NCI-H128 (cell line): ENCODE measurements at regions not wholly inside any gene's neighbourhood (a gene's known extent, or its start where the extent isn't known, plus 50 kb on each side); places are given as distances from the start of the nearest gene placed in this dataset.

Experiments
- DNase-seq: peaks from one replicate; lab custom pipeline; 2025; ENCODE audit not compliant: unreplicated experiment; lab: John Stamatoyannopoulos, UW

GRCh38 chr13:74084375-74084935 is 49.7 kb downstream of the KLF12 start:
- DNase-seq, result no peak

DNA sequence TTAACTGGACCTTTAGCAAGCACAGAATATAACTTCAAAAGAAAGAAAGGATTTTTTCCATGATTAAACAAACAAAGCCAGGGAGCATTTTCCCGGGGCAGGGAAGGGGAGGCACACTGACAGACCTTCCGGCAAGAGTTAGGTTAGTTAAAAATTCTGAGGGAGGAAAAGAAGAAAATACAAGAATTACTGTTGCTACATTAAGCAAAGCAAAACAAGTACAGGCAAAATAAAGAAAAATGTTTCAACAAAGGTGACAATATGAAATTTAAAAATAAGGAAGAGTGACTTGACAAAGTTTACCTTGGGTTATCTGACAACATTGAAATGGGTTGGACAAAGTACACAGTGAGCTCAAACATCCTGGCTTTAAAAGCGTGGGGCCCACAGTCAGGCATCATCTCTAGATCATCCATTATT is 51.5 kb downstream of the KLF12 start:
- no peak for DNase-seq

- no peak for DNase-seq
Measured at GRCh38 chr13:74080762-74081161, 53.4 kb downstream of the KLF12 start.

GRCh38 chr13:74077792-74078191 is 56.4 kb downstream of the KLF12 start:
- DNase-seq, result no peak

GRCh38 chr13:74077375-74077774 is 56.8 kb downstream of the KLF12 start:
- no peak for DNase-seq

- DNase-seq, result no peak
Measured at GRCh38 chr13:74074723-74075122, 59.5 kb downstream of the KLF12 start.

DNA sequence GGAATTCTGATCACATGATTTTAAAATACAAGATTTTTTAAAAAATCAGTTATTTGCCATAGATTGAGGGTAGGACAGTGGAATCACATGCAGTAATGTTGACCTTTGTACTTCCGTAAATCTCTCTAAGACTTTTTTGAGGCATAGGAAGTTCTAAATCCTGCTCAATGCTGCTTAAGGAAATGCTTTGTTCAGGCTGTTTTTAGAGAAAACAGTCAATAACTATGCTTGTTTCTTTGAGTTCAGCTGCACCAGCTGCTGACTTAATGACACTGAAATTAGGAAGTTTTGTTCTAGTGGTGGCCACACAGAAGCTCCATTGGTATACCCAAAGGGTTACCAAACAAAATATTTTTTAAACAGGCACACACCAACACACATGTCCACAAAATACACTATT is 60.9 kb downstream of the KLF12 start:
- DNase-seq, result no peak

GRCh38 chr13:74070513-74070912 is 63.7 kb downstream of the KLF12 start:
- no peak for DNase-seq

GRCh38 chr13:74070065-74070464 is 64.1 kb downstream of the KLF12 start:
- DNase-seq, result no peak

- no peak for DNase-seq
Measured at GRCh38 chr13:74068471-74068870, 65.7 kb downstream of the KLF12 start.

- DNase-seq, result no peak
Measured at GRCh38 chr13:74067818-74068217, 66.4 kb downstream of the KLF12 start.

- no peak for DNase-seq
Measured at GRCh38 chr13:74066937-74067336, 67.3 kb downstream of the KLF12 start.

GRCh38 chr13:74064805-74065312 is 69.3 kb downstream of the KLF12 start:
- DNase-seq, result no peak

- no peak for DNase-seq
Measured at GRCh38 chr13:74063533-74064100, 70.6 kb downstream of the KLF12 start.

GRCh38 chr13:74062933-74063332 is 71.3 kb downstream of the KLF12 start:
- DNase-seq, result no peak

GRCh38 chr13:74061926-74062595 is 72.1 kb downstream of the KLF12 start:
- DNase-seq, result no peak

- no peak for DNase-seq
Measured at GRCh38 chr13:74056801-74057542, 77.2 kb downstream of the KLF12 start.

GRCh38 chr13:74052402-74052928 is 81.7 kb downstream of the KLF12 start:
- DNase-seq, result no peak

- DNase-seq, result no peak
Measured at GRCh38 chr13:74048756-74049155, 85.4 kb downstream of the KLF12 start.

DNA sequence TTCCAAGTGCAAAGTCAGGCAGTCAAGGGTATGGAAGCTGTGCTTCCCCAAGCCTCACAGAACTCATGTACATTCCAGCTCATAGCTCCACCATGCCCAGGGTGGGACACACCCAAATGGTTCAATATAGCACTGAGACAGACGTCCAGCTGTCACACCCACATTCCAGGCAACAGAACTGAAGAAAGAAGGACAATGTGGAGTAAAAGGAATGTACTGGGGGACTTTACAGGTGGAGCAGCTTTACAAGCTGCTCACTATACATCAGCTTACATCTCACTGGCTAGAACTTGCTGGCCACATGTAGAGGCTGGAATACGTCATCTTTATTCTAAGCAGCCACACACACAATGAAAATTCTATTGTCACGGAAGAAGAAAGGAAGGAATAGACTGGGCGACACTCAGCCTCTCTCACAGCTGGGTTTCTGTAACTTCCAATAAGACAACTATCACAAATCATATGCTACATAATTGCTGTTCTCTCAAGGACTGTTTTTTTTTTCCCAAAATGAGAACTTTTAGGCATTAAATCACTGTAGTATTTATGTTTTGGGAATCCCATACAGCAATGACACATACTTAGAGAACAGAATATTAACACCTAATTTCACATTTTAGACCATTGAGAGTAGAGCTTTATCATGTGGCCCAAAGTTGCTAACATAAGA is 86.1 kb downstream of the KLF12 start:
- DNase-seq, result no peak

DNA sequence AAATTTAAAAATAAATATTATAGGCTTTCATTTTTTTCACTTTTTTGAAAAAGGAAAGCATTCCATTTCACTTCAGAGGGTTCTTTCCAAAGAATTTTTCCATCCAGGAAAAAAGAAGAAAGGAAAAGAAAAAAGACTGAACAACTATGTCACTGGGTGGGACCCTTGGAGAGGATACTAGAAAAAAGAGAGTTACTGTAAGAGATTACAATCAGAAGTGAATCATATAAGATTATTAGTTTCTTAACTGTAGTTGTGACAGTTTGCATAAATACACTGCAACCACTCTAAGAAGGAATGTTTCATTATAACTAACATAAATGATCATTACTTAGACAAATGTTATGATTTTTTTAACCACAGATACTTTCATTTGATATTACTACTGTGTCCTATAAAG is 87.8 kb downstream of the KLF12 start:
- no peak for DNase-seq
